Bronchial epithelial cell (primary cell): ENCODE measurements at regions not wholly inside any gene's neighbourhood (a gene's known extent, or its start where the extent isn't known, plus 50 kb on each side); places are given as distances from the start of the nearest gene placed in this dataset.
"Not testable (repeated sequence)": the region's sequence is repeated elsewhere in the genome, so short reads cannot be mapped to it uniquely, and the experiment has no call there.

Experiments
- DNase-seq: peaks from one replicate; pipeline ENCODE4 v3.0.0-alpha.2; 2010; ENCODE audit warnings: low read depth
- FAIRE-seq: peaks from 2 replicates; lab custom pipeline; 2011; peaks lifted over from hg19 to GRCh38; lab: Jason Lieb, UNC
- H3K27me3 ChIP-seq: 2 replicates; pipeline ENCODE4 v1.5.1; 2011; ENCODE audit warnings: low read length; ENCODE audit not compliant: control insufficient read depth, insufficient read depth
- H3K36me3 ChIP-seq: 2 replicates; pipeline ENCODE4 v1.5.1; 2011; ENCODE audit warnings: low read length; ENCODE audit not compliant: control insufficient read depth, insufficient read depth
- H3K4me3 ChIP-seq: 2 replicates; pipeline ENCODE4 v1.5.1; 2011; ENCODE audit warnings: mild to moderate bottlenecking, low read depth, low read length, control low read depth
- TF ChIP-seq, protein P1 (sequence below): IDR thresholded peaks from 2 replicates; pipeline ENCODE4 v1.5.1; 2011; ENCODE audit warnings: mild to moderate bottlenecking, moderate library complexity, low read length, control low read depth, inconsistent platforms; ENCODE audit not compliant: insufficient read depth, severe bottlenecking

DNA sequence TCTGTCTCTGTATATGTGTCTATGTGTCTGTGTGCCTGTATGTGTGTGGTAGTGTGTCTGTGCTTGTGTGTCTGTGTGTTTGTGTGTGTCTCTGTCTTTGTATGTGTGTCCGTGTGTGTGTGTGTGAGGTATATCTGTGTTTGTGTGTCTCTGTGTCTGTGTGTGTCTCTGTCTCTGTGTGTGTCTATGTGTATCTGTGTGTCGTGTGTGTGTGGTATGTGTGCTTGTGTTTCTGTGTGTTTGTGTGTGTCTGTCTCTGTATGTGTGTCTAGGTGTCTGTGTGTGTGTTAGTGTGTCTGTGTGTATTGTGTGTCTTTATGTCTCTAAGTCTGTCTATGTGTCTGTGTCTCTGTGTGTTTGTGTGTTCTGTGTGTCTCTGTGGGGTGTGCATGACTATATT is 158.6 kb downstream of the TMEM121 start:
- H3K36me3 ChIP-seq, result no peaks in the 10 kb centered on the region
- H3K4me3 ChIP-seq, result no peak overlapping the region
- FAIRE-seq (no peak), DNase-seq (no peak)
- TF ChIP-seq, protein P1, sequence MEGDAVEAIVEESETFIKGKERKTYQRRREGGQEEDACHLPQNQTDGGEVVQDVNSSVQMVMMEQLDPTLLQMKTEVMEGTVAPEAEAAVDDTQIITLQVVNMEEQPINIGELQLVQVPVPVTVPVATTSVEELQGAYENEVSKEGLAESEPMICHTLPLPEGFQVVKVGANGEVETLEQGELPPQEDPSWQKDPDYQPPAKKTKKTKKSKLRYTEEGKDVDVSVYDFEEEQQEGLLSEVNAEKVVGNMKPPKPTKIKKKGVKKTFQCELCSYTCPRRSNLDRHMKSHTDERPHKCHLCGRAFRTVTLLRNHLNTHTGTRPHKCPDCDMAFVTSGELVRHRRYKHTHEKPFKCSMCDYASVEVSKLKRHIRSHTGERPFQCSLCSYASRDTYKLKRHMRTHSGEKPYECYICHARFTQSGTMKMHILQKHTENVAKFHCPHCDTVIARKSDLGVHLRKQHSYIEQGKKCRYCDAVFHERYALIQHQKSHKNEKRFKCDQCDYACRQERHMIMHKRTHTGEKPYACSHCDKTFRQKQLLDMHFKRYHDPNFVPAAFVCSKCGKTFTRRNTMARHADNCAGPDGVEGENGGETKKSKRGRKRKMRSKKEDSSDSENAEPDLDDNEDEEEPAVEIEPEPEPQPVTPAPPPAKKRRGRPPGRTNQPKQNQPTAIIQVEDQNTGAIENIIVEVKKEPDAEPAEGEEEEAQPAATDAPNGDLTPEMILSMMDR, result no peak
- H3K27me3 ChIP-seq, result no peaks in the 10 kb centered on the region

DNA sequence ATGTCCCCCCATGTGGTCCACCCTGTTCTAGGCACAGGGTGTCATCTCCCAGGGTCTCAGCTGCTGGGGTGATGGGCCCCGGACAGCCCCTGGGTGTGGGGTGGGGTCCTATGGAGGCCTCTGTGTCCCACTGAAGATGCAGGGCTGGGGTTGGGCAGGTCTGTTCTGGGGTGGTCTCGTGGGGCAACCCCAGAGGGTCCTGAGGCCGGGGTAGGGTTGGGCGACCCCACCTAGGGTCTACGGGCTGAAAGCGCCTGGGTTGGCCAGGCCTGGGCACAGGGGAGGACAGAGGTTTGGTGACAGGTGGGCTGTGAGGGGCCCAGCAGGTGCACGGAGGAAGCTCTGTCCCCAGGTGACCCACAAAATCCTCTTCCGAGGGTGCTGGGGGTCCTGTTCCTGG is 159.2 kb downstream of the TMEM121 start:
- not testable (repeated sequence) for H3K4me3 ChIP-seq, FAIRE-seq, H3K27me3 ChIP-seq, DNase-seq, H3K36me3 ChIP-seq

GRCh38 chr14:105686050-105686449 is 159.7 kb downstream of the TMEM121 start:
- FAIRE-seq, H3K4me3 ChIP-seq, H3K27me3 ChIP-seq, H3K36me3 ChIP-seq, DNase-seq: not testable (repeated sequence)

DNA sequence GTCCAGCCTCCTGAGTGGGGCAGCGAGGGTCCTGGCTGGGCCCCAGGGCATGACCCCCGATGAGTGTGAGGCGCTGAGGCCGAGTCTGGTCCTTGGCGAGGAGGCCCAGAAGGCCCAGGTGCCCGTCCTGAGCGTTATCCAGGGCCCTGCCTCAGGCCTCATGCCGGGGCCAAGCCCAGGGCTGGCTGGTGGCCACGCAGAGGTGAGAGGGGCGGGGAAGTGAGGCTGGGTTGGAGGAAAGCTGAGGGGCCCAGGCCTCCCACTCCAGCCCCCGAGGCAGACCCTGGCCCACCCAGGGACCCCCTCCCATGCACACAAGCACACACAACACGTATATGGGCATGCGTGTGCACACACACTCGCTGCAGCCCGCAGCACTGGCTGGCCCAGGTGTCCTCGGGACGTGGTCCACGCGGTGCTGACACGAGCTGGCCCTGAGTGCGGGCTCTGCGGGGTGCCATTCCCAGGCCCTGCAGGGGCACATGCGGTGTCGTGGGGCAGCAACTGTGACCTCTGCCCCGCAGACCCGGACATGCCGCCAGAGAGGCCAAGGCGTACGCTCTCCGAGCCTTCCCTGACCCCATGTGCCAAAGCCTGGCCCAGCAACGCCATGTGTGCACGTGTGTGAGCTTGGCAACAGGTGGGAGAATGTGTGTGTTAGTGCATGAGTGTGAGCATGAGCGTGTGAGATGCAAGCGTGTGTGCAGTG is 160.2 kb downstream of the TMEM121 start:
- not testable (repeated sequence) for FAIRE-seq, DNase-seq, H3K36me3 ChIP-seq, H3K27me3 ChIP-seq, H3K4me3 ChIP-seq

GRCh38 chr14:105687171-105688022 is 161.0 kb downstream of the TMEM121 start:
- not testable (repeated sequence) for DNase-seq, H3K4me3 ChIP-seq, H3K27me3 ChIP-seq, H3K36me3 ChIP-seq, FAIRE-seq

GRCh38 chr14:105688023-105688351 is 161.6 kb downstream of the TMEM121 start:
- H3K27me3 ChIP-seq, H3K4me3 ChIP-seq, H3K36me3 ChIP-seq, FAIRE-seq, DNase-seq: not testable (repeated sequence)

DNA sequence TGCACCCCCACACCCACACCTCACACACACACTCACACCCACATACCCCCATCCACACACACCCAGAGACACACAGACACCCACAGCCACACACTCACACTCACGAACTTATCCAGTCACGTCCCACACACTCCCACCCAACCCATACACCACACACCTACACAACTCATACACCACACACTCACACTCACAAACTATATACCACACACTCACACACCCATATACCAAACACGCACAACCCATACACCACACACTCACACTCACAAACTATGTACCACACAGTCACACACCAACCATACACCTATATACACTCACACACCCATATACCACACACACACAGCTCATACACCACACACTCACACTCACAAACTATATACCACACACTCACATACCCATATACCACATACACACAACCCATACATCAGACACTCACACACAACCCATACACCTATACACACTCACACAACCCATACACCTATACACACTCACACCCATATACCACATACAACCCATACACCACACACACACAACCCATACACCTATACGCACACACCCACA is 162.4 kb downstream of the TMEM121 start:
- not testable (repeated sequence) for H3K27me3 ChIP-seq, H3K4me3 ChIP-seq, H3K36me3 ChIP-seq, DNase-seq, FAIRE-seq

DNA sequence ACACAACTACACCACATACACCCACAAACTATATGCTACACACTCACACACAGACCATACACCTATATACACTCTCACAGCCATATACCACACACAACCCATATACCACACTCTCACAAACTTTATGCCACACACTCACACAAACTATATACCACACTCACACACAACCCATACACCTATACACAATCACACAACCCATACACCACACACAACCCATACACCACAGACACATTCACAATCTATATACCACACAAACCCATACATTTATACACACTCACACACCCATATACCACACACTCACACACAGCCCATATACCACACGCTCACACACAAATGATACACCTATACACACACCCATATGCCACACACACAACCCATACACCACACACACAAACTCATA is 163.3 kb downstream of the TMEM121 start:
- Histone ChIP-seq H3K36me3 (no peaks in the 10 kb centered on the region), H3K4me3 (no peak overlapping the region), H3K27me3 (no peaks in the 10 kb centered on the region)
- TF ChIP-seq, protein P1, result no peak
- FAIRE-seq (no peak), DNase-seq (no peak)
